ENCODE measurements at regions not wholly inside any gene's neighbourhood (a gene's known extent, or its start where the extent isn't known, plus 50 kb on each side); places are given as distances from the start of the nearest gene placed in this dataset.
A peak's percentile ranks its signal among the peaks of the same experiment; 100 is the strongest.

DNA sequence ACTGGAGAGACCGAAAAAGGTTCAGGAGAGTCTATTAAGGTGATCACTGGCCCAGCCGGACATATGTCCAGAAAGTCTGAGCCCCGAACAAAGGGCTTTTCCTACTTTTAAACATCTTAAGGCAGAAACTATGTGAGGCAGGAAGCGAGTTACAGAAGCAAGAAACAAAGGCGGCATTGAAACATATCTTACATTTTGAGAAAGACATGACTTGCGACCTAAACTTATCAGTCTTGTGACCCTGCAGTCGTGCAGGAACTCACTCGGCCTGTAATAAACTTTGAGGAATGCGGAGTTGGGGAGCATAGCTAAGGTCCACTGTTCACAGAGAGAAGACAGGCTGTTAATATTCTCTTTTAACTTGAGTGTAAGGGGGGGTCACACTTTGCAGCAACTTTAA is 158.7 kb downstream of the TBX22 start:
- Mint-ChIP-seq H3K4me3 (ENCODE audit: unreplicated experiment) (no peak overlapping the region), H3K27me3 (ENCODE audit: low read depth) (no peaks in the 10 kb centered on the region), H3K27ac (ENCODE audit: unreplicated experiment) (no peak overlapping the region), H3K9me3 (ENCODE audit: low read depth) (peaks cover 25% of the 10 kb centered on the region), H3K36me3 (ENCODE audit: low read depth) (no peaks in the 10 kb centered on the region), H3K4me1 (ENCODE audit: low read depth) (no peaks in the 10 kb centered on the region)
- TF ChIP-seq, protein P1, sequence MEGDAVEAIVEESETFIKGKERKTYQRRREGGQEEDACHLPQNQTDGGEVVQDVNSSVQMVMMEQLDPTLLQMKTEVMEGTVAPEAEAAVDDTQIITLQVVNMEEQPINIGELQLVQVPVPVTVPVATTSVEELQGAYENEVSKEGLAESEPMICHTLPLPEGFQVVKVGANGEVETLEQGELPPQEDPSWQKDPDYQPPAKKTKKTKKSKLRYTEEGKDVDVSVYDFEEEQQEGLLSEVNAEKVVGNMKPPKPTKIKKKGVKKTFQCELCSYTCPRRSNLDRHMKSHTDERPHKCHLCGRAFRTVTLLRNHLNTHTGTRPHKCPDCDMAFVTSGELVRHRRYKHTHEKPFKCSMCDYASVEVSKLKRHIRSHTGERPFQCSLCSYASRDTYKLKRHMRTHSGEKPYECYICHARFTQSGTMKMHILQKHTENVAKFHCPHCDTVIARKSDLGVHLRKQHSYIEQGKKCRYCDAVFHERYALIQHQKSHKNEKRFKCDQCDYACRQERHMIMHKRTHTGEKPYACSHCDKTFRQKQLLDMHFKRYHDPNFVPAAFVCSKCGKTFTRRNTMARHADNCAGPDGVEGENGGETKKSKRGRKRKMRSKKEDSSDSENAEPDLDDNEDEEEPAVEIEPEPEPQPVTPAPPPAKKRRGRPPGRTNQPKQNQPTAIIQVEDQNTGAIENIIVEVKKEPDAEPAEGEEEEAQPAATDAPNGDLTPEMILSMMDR (IDR thresholded peaks at IDR 0.05), result no peak
- DNase-seq (ENCODE audit: low spot score), result no peak

DNA sequence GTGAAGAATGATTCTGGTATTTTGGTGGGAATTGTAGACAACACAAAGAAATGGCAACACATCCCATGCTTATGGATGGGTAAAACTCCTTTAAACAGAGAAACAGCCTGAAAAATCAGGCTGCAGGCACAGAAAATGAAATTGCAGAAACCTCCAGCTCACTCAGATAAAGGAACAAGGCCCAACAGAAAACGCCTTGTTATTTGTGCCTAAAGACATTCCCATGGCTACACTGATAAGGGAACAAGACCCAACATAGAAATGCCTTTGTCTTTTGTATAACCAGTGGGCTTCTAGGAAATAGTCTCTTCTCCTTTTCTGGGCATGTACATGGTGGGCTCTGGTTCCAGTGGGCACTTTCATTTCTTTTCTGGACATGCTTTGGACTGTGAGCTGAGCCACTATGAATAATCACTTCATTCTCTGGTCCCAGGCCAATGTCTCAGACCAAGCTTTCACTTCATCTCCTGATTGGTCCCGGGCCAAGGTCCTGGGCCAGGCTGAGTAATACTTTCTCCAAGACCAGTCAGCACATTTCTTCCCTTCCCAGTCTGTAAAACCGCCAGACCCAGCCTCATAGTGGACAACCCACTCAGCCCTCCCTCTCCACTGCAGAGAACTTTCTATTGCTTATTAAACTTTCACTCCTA is 160.5 kb downstream of the TBX22 start:
- Mint-ChIP-seq H3K36me3 (ENCODE audit: low read depth) (no peaks in the 10 kb centered on the region), H3K9me3 (ENCODE audit: low read depth) (peaks cover 23% of the 10 kb centered on the region), H3K4me3 (ENCODE audit: unreplicated experiment) (no peak overlapping the region), H3K27ac (ENCODE audit: unreplicated experiment) (no peak overlapping the region), H3K27me3 (ENCODE audit: low read depth) (no peaks in the 10 kb centered on the region), H3K4me1 (ENCODE audit: low read depth) (no peaks in the 10 kb centered on the region)
- DNase-seq (ENCODE audit: low spot score), result no peak
- TF ChIP-seq, protein P1 (IDR thresholded peaks at IDR 0.05), result no peak

DNA sequence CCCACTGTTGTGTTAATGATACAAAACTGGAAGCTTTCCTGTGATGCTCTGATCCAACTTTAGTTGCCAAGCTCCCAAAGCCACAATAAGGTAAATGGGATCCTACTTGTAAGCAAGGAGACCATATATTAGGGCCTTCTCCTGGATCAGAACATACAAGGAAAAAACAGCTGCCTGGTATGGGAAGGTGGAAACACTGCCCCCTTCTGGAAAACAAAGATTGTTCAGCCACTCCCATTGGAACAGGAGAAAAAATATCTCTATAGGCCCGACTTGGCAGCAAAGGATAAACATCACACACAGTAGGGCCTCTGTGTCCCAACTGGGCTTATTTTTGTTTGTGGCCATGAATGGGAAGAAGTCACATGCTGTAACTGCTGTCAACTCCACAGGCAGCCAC is 166.5 kb downstream of the TBX22 start:
- H3K27ac Mint-ChIP-seq (ENCODE audit: unreplicated experiment), result no peak overlapping the region
- H3K4me1 Mint-ChIP-seq (ENCODE audit: low read depth), result no peaks in the 10 kb centered on the region
- DNase-seq (ENCODE audit: low spot score), result no peak
- no peak overlapping the region for H3K4me3 Mint-ChIP-seq (ENCODE audit: unreplicated experiment)
- TF ChIP-seq, protein P1 (IDR thresholded peaks at IDR 0.05), result peak; percentile 8
- H3K27me3 Mint-ChIP-seq (ENCODE audit: low read depth), result no peaks in the 10 kb centered on the region
- no peaks in the 10 kb centered on the region for H3K36me3 Mint-ChIP-seq (ENCODE audit: low read depth)
- H3K9me3 Mint-ChIP-seq (ENCODE audit: low read depth), result peaks cover 8% of the 10 kb centered on the region

DNA sequence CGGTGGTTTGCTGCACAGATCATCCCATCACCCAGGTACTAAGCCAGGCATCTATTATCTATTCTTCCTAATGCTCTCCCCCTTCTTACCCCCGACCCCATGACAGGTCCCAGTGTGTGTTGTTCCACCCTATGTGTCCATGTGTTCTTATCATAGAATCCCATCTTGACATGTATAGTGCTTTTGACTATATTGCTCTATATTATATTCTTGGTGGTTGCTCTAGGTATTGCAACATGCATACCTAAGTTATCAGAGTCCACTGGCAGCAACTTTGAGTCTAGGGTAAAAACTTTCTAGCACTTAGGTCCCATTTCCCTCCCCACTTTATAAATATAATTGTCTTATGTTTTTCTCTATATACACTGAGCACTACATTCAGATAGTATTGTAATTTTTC is 170.3 kb downstream of the TBX22 start:
- H3K4me3 Mint-ChIP-seq (ENCODE audit: unreplicated experiment), result no peak overlapping the region
- H3K36me3 Mint-ChIP-seq (ENCODE audit: low read depth), result no peaks in the 10 kb centered on the region
- H3K27ac Mint-ChIP-seq (ENCODE audit: unreplicated experiment), result no peak overlapping the region
- no peaks in the 10 kb centered on the region for H3K27me3 Mint-ChIP-seq (ENCODE audit: low read depth)
- TF ChIP-seq, protein P1 (IDR thresholded peaks at IDR 0.05), result no peak
- peaks cover 12% of the 10 kb centered on the region for H3K9me3 Mint-ChIP-seq (ENCODE audit: low read depth)
- DNase-seq (ENCODE audit: low spot score), result no peak
- H3K4me1 Mint-ChIP-seq (ENCODE audit: low read depth), result no peaks in the 10 kb centered on the region

DNA sequence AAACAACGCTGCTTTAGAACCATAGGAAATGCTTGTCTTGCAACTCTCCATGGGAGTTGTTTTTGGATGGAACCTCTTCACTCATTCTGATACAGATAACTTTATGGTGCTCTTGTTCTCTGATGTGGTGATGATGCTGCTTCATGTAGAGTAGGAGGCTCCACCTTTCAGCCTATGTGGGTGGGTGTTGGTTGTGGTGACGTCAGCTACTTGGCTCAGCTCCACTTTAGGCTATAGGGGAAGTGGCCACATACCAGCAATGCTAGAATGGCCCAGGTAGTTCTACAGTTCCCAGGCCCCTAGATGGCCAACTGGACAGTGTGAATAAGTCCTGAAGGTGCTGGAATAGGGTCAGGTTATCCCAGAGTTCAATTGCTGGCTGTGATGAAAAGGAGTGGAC is 192.1 kb downstream of the TBX22 start:
- TF ChIP-seq, protein P1 (IDR thresholded peaks at IDR 0.05), result no peak
- H3K4me3 Mint-ChIP-seq (ENCODE audit: unreplicated experiment), result no peak overlapping the region
- no peaks in the 10 kb centered on the region for H3K27me3 Mint-ChIP-seq (ENCODE audit: low read depth)
- H3K4me1 Mint-ChIP-seq (ENCODE audit: low read depth), result no peaks in the 10 kb centered on the region
- no peak overlapping the region for H3K27ac Mint-ChIP-seq (ENCODE audit: unreplicated experiment)
- no peaks in the 10 kb centered on the region for H3K36me3 Mint-ChIP-seq (ENCODE audit: low read depth)
- no peak for DNase-seq (ENCODE audit: low spot score)
- peaks cover 27% of the 10 kb centered on the region for H3K9me3 Mint-ChIP-seq (ENCODE audit: low read depth)
